T follicular helper cell (primary cell): ENCODE measurements at regions not wholly inside any gene's neighbourhood (a gene's known extent, or its start where the extent isn't known, plus 50 kb on each side); places are given as distances from the start of the nearest gene placed in this dataset.

ENCODE experiments used
- DNase-seq: peaks from one replicate; pipeline ENCODE4 v3.0.0-alpha.2; 2020; ENCODE audit warnings: low read depth

DNA sequence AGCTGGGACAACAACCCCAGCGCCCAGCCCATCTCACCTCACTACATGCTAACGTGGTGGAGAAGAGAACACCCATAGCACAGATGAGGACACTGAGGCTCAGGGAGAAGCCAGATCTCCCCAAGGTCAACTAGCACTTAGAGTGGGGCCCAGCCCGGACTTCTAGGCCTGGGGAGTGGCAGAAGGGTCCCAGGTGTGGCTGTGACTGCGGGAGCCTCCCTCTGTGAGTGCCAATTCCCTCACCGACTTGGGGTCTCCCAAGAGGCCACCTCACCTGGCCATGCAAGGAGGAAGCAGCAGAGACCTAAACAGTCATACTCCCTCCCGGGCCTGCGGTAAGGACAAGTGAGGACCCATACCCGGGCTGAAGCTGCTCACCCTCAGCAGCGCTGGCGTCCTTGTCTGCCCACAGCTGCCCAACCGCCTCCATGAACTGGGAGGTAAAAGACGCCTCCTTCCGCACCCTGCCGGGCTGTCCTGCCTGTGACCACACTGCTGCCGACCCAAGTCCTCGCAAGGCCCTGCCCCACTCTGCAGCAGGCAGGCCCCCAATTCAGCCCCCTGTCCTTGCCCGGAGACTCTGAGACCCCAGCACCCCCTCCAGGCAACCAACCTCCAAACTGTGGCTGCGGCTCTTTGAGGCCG is 93.2 kb upstream of the RTL6 start:
- DNase-seq, result no peak

GRCh38 chr22:44590291-44590690 is 92.3 kb upstream of the RTL6 start:
- no peak for DNase-seq

DNA sequence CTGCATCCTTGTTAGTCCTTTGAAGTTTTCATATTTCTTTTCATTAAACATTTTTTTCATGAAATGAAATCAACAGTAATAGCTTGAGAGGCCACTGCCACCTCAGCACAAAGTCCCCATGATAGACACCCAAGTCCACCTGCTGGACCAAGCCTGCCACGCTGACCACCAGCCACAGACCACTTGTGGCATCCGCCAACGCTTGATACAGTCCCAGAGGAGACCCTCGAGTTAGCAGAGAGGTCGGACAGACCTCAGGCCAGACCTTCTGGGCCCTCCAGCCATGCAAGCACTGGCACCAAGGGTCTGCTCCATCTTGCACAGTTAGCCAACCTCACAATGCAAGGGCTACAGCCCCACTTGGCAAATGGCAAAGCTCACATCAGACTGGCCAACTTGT is 91.8 kb upstream of the RTL6 start:
- no peak for DNase-seq

DNA sequence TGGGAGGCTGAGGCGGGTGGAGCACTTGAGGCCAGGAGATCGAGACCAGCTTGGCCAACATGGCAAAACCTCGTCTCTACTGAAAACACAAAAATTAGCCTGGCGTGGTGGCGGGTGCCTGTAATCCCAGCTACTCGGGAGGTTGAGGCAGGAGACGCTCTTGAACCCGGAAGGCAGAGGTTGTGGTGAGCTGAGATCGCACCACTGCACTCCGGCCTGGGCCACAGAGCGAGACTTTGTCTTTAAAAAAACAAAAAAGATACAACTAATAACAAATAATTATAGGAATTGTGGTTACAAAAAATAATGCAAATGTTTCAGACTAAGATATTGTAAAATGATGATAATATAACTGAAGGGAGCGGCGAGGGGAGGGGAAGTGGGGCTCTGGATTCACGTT is 90.3 kb upstream of the RTL6 start:
- DNase-seq, result no peak

GRCh38 chr22:44587737-44588310 is 89.8 kb upstream of the RTL6 start:
- no peak for DNase-seq

DNA sequence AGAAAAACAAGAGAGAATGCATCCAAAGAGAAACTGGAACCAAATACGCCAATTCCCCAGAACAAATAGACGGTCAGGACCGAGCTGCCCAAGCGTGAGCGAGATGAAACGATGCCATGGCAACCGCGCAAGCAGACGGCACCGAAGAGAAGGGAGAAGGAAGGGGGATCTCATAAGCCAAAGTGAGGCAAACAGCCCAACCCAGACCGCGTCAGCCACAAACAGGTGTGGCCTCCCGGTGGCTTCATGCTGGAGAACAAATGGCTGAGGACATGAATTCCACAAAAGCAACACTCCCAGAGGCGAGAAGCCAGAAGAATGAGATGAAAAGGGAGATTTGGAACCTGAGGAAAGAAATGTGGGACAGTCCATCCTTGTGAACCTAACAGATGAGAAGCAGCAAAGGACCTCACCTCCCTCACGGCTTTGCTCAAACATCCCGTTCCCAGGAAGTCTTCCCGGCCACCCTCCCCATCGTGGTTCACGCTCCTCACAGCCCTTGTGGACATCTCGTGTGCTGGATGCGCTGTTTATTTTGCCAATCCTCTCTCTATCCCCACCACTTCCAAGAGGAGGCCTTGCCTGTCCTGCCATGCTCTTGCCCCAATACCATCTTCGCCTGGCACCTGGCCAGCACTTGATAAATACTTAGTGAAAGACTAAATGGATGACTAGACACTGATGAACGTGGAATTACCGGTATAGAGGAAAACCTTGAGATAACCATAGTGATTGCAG is 89.1 kb upstream of the RTL6 start:
- no peak for DNase-seq

GRCh38 chr22:44586351-44586990 is 88.4 kb upstream of the RTL6 start:
- no peak for DNase-seq

DNA sequence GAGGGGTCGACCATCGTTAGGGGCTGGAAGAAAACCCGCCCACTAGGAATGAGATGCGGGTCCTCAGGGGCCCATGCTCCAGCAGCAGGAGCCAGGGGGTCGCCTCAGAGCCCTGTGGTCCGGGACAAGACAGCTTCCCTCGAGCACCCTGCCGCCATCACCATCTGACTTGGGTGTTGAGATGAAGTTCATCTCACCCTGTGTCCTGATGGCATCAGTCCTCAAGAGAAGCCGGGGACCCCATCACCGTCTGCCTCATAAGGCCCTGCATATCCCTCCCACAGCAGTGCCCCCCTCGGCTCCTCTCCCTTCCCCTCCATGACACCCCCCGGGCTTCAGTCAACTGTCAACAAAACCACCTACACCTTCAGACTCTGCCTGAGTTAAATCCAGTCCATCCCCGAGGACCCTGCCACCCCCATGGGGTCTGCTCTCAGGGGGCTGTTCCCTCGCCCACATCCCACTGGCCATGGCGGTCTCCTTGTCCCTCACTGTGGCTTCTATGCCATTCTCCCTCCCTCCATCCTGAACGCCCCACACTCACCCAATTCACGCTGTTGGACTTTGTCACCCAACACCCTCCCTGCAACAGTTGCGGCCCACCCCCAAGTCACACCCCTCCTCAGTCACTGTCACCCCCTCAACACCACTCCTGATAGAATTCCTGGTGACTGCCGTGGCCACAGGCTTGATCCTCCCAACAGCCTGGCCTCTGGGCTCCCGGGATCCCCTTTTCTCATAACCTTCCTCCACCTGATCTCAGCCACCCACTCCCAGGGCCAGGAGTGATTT is 87.7 kb upstream of the RTL6 start:
- DNase-seq, result no peak

GRCh38 chr22:44584256-44584902 is 86.3 kb upstream of the RTL6 start:
- no peak for DNase-seq

- DNase-seq, result no peak
These were observed 85.8 kb upstream of the RTL6 start for GRCh38 chr22:44583854-44584253.

DNA sequence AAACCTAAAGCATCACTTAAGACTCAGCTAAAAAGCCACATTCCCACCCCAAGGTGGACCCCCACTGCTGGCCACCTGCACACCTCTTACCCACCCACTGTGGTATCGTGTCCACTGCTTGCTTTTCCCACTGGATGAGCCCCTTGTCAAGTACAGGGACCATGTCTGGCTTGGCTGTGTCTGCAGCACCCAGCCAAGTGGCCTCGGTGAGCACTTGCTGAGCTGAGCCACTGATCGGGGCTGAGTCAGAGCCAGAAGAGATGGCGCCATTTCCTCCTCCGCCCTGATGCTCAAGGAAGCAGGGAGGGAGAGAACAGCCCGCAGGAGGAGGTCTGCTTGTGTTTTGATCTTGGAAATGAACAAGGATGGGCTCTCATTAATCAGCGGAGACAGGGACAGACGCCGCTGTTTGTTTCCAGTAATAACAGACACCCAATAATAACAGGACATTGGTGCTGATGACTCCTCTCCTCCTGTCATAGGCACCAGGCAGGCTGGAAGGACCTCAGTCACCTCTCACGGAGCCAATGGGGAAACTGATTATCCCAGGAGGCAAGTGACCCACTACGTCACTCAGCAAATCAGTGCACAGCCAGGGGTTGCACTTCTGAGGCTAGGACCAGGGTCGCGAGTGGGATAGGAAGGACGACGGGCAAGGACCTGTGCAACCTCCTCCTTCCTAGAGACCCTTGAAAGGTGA is 85.2 kb upstream of the RTL6 start:
- no peak for DNase-seq

GRCh38 chr22:44582016-44582415 is 84.0 kb upstream of the RTL6 start:
- no peak for DNase-seq

GRCh38 chr22:44581096-44581435 is 83.0 kb upstream of the RTL6 start:
- DNase-seq, result no peak

DNA sequence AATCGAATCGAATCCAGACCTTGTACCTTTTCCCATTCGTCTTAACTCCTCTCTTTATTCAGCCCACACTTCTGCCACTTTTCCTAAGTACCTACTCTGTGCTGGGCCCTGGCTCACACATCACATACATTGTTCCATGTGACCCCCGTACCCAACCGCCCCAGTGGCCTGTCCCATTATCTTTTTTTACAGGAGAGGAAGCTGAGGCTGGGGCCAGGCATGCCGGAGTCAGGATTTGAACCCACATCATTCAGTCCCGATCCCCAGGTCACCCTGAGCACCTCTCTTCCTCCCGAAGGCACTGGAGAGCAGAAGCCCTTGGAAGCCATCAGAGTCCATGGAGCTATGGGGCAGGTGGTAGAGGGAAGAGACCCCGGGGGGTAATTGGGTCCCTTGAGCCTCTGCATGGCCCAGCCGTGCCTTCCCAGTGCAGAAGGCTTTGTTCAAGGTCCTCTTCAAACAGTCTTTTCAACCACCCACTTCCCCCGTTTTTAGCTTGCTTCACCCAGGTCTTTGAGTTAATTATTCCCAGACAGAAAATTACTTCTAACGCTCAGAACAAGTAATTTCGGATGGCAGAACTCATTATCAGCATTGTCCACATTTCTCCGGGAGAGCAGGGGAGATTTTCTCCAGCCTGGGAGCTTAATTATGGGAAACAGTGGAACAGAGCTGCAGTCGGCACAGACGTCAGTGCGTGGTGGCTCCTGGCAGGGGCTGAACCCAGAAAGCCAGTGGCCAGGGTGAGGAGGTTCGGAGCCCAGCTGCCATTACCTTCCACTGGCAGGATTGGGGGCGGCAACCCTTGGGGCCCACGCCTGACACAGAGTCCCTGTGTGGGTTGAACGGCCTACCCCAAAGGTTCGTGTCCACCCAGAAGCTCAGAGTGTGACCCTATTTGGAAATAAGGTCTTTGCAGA is 82.4 kb upstream of the RTL6 start:
- no peak for DNase-seq

- no peak for DNase-seq
These were observed 80.6 kb upstream of the RTL6 start for GRCh38 chr22:44578516-44579230.

GRCh38 chr22:44578110-44578457 is 80.1 kb upstream of the RTL6 start:
- no peak for DNase-seq

GRCh38 chr22:44577391-44578109 is 79.5 kb upstream of the RTL6 start:
- DNase-seq, result no peak

- no peak for DNase-seq
These were observed 78.6 kb upstream of the RTL6 start for GRCh38 chr22:44576311-44577260.
